ENCODE measurements at regions not wholly inside any gene's neighbourhood (a gene's known extent, or its start where the extent isn't known, plus 50 kb on each side); places are given as distances from the start of the nearest gene placed in this dataset.
A peak's percentile ranks its signal among the peaks of the same experiment; 100 is the strongest.

GRCh38 chr2:121888189-121888557, 132.7 kb downstream of the TSN start:
- Histone ChIP-seq H3K4me3 (no peak overlapping the region), H3K9me3 (no peaks in the 10 kb centered on the region), H3K27me3 (no peaks in the 10 kb centered on the region), H3K4me1 (no peaks in the 10 kb centered on the region), H3K27ac (no peak overlapping the region), H3K36me3 (no peaks in the 10 kb centered on the region)
- DNase-seq, result no peak
- TF ChIP-seq POLR2A (IDR thresholded peaks at IDR 0.05), result no peak
- TF ChIP-seq CTCF (IDR thresholded peaks at IDR 0.05), result peak in 3 of 6 experiments; percentile 7 to 30 (median 23)

DNA sequence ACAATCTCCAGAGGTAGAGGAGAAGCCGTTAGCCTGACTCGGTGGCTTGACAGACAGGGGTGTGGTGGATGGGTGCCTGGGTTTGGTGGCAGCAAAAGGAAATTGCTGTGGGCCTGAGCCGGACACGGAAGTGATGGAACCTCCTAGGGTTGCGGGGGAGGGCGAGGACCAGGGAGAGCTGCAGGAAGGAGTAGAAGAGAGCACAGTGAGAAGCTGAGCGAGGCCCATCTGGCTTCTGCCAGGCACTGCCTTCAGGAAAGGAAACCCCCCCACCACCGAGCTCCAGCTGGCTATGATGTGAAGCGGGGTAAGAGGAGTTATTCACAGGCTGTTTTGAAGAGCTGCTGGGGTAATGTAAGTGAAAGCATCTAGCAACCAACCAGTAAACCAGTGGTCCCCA, 134.6 kb downstream of the TSN start:
- Histone ChIP-seq H3K4me1 (no peaks in the 10 kb centered on the region), H3K36me3 (no peaks in the 10 kb centered on the region), H3K4me3 (no peak overlapping the region), H3K27me3 (no peaks in the 10 kb centered on the region), H3K27ac (no peak overlapping the region), H3K9me3 (no peaks in the 10 kb centered on the region)
- TF ChIP-seq CTCF (IDR thresholded peaks at IDR 0.05) (no peak), POLR2A (IDR thresholded peaks at IDR 0.05) (no peak)
- no peak for DNase-seq

DNA sequence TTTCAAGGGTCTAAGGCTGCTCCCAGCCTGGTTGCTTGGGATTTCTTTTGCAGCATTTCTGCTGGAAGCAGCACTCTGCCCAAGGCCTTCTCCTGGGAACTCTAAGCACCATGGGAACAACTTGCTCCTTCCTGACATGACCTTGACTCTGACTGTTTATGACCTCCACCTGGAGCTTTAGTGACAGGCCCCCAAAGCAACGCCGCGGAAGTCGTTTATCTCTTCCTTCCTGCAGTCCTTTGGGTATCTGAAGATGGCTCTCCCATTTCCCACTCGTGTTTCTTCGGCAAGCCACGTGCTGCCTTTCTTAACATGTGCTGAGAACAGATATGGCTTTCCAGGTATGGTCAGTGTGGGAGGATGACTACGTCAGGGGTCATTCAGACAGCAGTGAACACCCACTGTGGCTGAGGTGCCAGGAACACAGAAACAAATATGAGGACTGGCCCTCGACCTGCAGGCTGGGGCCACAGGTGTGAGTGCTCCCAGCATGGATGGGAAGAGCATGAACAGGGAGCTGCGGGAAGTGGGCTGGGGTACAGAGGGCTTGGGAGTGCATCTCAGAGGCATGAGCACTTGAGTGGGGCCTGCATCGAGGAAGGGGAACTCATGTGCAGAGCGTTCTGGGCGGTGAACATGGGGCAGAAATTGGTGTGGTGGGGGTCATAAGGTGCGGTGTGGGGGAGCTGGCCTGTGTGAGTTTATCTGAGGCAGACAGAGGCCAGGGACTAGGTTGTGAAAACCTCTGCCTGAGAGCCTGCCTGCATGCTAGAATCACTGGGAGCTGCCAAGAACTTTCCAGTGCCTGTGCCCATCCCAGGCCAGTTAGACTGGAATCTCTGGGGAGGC, 140.5 kb downstream of the TSN start:
- Histone ChIP-seq H3K4me1 (no peaks in the 10 kb centered on the region), H3K27me3 (no peaks in the 10 kb centered on the region), H3K4me3 (no peak overlapping the region), H3K9me3 (no peaks in the 10 kb centered on the region), H3K36me3 (no peaks in the 10 kb centered on the region), H3K27ac (no peak overlapping the region)
- TF ChIP-seq CTCF (IDR thresholded peaks at IDR 0.05) (no peak), POLR2A (IDR thresholded peaks at IDR 0.05) (no peak)
- DNase-seq, result no peak

- H3K9me3 ChIP-seq, result no peaks in the 10 kb centered on the region
- H3K27me3 ChIP-seq, result no peaks in the 10 kb centered on the region
- DNase-seq, result no peak
- H3K36me3 ChIP-seq, result no peaks in the 10 kb centered on the region
- no peak overlapping the region for H3K4me3 ChIP-seq
- TF ChIP-seq CTCF (IDR thresholded peaks at IDR 0.05) (peak in 3 of 6 experiments; percentile 41 to 45 (median 41)), POLR2A (IDR thresholded peaks at IDR 0.05) (no peak)
- no peaks in the 10 kb centered on the region for H3K4me1 ChIP-seq
- H3K27ac ChIP-seq, result no peak overlapping the region
These were observed 142.0 kb downstream of the TSN start for GRCh38 chr2:121897335-121897970.

GRCh38 chr2:121898483-121898882, 143.0 kb downstream of the TSN start:
- no peaks in the 10 kb centered on the region for H3K36me3 ChIP-seq
- no peak overlapping the region for H3K4me3 ChIP-seq
- TF ChIP-seq CTCF (IDR thresholded peaks at IDR 0.05), result no peak
- no peak for TF ChIP-seq POLR2A (IDR thresholded peaks at IDR 0.05)
- no peaks in the 10 kb centered on the region for H3K9me3 ChIP-seq
- no peaks in the 10 kb centered on the region for H3K27me3 ChIP-seq
- DNase-seq, result no peak
- no peak overlapping the region for H3K27ac ChIP-seq
- no peaks in the 10 kb centered on the region for H3K4me1 ChIP-seq

Measured in Peyer's patch (tissue), 4 donors.